ENCODE measurements at regions not wholly inside any gene's neighbourhood (a gene's known extent, or its start where the extent isn't known, plus 50 kb on each side); places are given as distances from the start of the nearest gene placed in this dataset.

DNA sequence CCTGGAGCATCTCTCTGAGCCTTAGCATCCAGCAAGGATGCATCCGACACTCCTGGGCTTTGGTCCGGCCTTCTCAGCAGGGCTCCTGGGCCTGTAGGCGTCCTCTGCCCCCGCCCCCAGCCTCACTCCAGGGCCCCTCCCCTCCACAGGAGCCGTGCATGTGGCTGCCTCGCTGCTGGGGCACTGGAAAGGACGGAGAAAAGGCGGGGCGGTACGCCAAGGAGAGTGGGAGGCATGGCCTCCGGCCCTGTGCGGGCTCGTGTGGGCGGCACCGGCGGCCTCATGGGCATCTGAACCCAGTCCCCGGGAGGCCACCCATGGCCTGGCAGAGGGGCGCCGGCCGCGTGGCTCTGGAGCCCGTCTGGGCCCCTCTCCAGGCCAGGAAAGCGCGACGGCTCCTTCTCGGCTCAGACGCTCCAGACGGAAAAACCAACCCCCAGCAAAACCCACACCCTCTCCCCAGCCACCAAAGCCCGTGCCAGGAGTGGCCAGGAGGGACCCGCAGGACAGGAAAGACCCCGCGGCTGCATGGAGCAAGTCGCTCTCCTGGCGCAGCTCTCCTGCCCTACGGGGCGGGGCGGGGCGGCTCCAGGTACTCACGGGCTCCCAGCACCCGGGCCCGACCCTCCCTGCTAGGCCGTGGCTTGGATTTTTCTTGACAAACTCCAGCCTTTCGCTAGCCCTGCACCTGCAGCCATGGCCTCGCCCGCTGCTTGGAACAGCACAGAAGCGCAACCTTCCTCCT lies 419.9 kb downstream of the QKI start:
- no peak for DNase-seq (ENCODE audit: low read depth, low spot score)
- no peaks in the 10 kb centered on the region for H4K20me1 ChIP-seq (ENCODE audit: insufficient read depth)
- no peaks in the 10 kb centered on the region for H3K4me1 ChIP-seq (ENCODE audit: control insufficient read depth in 1 of 2, insufficient read depth in 2 of 2, low read length in 2 of 2)
- no peak overlapping the region for H3K27ac ChIP-seq (ENCODE audit: low read depth, low read length)
- BruUV-seq (replicated peaks) = no TSS peak
- ChIA-PET RAD21 (ENCODE audit: low non-redundant PET in 1 of 2, low total read pairs in 2 of 2, uncharacterized antibody in 2 of 2, unreplicated experiment in 2 of 2) (no interaction called here), CTCF (no interaction called here), POLR2A (no interaction called here)
- no peaks in the 10 kb centered on the region for H3K9me2 ChIP-seq (ENCODE audit: insufficient read depth)
- H3K4me2 ChIP-seq (ENCODE audit: low read length) = no peak overlapping the region
- H3K79me2 ChIP-seq (ENCODE audit: insufficient read depth, low read length) = no peaks in the 10 kb centered on the region
- TF ChIP-seq, protein P1, sequence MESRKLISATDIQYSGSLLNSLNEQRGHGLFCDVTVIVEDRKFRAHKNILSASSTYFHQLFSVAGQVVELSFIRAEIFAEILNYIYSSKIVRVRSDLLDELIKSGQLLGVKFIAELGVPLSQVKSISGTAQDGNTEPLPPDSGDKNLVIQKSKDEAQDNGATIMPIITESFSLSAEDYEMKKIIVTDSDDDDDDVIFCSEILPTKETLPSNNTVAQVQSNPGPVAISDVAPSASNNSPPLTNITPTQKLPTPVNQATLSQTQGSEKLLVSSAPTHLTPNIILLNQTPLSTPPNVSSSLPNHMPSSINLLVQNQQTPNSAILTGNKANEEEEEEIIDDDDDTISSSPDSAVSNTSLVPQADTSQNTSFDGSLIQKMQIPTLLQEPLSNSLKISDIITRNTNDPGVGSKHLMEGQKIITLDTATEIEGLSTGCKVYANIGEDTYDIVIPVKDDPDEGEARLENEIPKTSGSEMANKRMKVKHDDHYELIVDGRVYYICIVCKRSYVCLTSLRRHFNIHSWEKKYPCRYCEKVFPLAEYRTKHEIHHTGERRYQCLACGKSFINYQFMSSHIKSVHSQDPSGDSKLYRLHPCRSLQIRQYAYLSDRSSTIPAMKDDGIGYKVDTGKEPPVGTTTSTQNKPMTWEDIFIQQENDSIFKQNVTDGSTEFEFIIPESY (IDR thresholded peaks at IDR 0.05; ENCODE audit: extremely low read depth, insufficient replicate concordance, low read length) = no peak
- H3K4me3 ChIP-seq (replicated peaks in 1 of 2; ENCODE audit: low read depth in 1 of 2, low read length in 2 of 2) = no peak overlapping the region
- intact Hi-C loops (cut with micrococcal nuclease) = no loop called here
- H3K9me3 ChIP-seq (ENCODE audit: control insufficient read depth in 1 of 2, insufficient read depth in 1 of 2, low read depth in 1 of 2, low read length in 2 of 2) = no peaks in the 10 kb centered on the region; a peak in 1 of 4 replicates
- no peak overlapping the region for H2AFZ ChIP-seq (ENCODE audit: low read depth, low read length, poor library complexity, severe bottlenecking)
- ATAC-seq = no peak
- H3K9ac ChIP-seq (ENCODE audit: low read length) = no peak overlapping the region
- no peaks in the 10 kb centered on the region for H3K27me3 ChIP-seq (ENCODE audit: insufficient read depth, low read length)
- no peaks in the 10 kb centered on the region for H3K36me3 ChIP-seq (ENCODE audit: control insufficient read depth in 1 of 2, insufficient read depth in 2 of 2, low read length in 2 of 2)

DNA sequence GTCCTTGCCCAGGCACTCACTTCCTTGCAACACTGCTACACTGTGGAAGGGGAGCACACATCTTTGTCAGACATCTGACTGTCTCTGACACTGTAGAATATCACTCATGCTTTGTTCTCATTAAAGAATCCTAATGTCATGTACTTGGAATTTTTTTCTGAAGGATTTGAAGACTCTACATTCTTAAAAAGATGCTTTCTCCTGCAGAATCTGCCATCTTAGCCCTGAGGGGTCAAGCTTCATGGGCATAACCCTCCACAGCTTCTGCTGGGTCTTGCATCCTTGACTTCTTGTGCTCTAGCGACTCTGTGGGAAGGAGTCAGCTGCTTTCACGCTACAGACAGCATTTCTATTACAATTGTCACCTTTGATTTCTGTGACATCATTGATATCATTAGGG lies 417.2 kb downstream of the QKI start:
- ChIA-PET POLR2A (no interaction called here), RAD21 (ENCODE audit: low non-redundant PET in 1 of 2, low total read pairs in 2 of 2, uncharacterized antibody in 2 of 2, unreplicated experiment in 2 of 2) (no interaction called here), CTCF (no interaction called here)
- H3K79me2 ChIP-seq (ENCODE audit: insufficient read depth, low read length) = no peaks in the 10 kb centered on the region
- no peak overlapping the region for H3K4me2 ChIP-seq (ENCODE audit: low read length)
- ATAC-seq = no peak
- no peaks in the 10 kb centered on the region for H3K4me1 ChIP-seq (ENCODE audit: control insufficient read depth in 1 of 2, insufficient read depth in 2 of 2, low read length in 2 of 2)
- H2AFZ ChIP-seq (ENCODE audit: low read depth, low read length, poor library complexity, severe bottlenecking) = no peak overlapping the region
- H3K9me2 ChIP-seq (ENCODE audit: insufficient read depth) = no peaks in the 10 kb centered on the region
- no TSS peak for BruUV-seq (replicated peaks)
- no peaks in the 10 kb centered on the region for H4K20me1 ChIP-seq (ENCODE audit: insufficient read depth)
- no peaks in the 10 kb centered on the region for H3K36me3 ChIP-seq (ENCODE audit: control insufficient read depth in 1 of 2, insufficient read depth in 2 of 2, low read length in 2 of 2)
- no peak overlapping the region for H3K27ac ChIP-seq (ENCODE audit: low read depth, low read length)
- no peaks in the 10 kb centered on the region for H3K27me3 ChIP-seq (ENCODE audit: insufficient read depth, low read length)
- no peak overlapping the region for H3K4me3 ChIP-seq (replicated peaks in 1 of 2; ENCODE audit: low read depth in 1 of 2, low read length in 2 of 2)
- no peaks in the 10 kb centered on the region; a peak in 1 of 4 replicates for H3K9me3 ChIP-seq (ENCODE audit: control insufficient read depth in 1 of 2, insufficient read depth in 1 of 2, low read depth in 1 of 2, low read length in 2 of 2)
- intact Hi-C loops (cut with micrococcal nuclease) = no loop called here
- no peak for DNase-seq (ENCODE audit: low read depth, low spot score)
- H3K9ac ChIP-seq (ENCODE audit: low read length) = no peak overlapping the region
- no peak for TF ChIP-seq TCF7L2 (IDR thresholded peaks at IDR 0.05; ENCODE audit: borderline replicate concordance, extremely low read depth, insufficient read depth, insufficient read length)
- no peak for TF ChIP-seq POLR2AphosphoS5 (IDR thresholded peaks at IDR 0.05; ENCODE audit: low read depth, low read length)
- TF ChIP-seq JUND (IDR thresholded peaks at IDR 0.05) = no peak
- no peak for TF ChIP-seq SIN3A (IDR thresholded peaks at IDR 0.05; ENCODE audit: low read depth)
- no peak for TF ChIP-seq EGR1 (IDR thresholded peaks at IDR 0.05; ENCODE audit: low read depth)
- no peak for TF ChIP-seq EZH2phosphoT487 (IDR thresholded peaks at IDR 0.05; ENCODE audit: borderline replicate concordance)
- TF ChIP-seq, protein P2, sequence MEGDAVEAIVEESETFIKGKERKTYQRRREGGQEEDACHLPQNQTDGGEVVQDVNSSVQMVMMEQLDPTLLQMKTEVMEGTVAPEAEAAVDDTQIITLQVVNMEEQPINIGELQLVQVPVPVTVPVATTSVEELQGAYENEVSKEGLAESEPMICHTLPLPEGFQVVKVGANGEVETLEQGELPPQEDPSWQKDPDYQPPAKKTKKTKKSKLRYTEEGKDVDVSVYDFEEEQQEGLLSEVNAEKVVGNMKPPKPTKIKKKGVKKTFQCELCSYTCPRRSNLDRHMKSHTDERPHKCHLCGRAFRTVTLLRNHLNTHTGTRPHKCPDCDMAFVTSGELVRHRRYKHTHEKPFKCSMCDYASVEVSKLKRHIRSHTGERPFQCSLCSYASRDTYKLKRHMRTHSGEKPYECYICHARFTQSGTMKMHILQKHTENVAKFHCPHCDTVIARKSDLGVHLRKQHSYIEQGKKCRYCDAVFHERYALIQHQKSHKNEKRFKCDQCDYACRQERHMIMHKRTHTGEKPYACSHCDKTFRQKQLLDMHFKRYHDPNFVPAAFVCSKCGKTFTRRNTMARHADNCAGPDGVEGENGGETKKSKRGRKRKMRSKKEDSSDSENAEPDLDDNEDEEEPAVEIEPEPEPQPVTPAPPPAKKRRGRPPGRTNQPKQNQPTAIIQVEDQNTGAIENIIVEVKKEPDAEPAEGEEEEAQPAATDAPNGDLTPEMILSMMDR (IDR thresholded peaks at IDR 0.05 in 2 of 3, conservative IDR thresholded peaks at IDR 0.05 in 1 of 3; ENCODE audit: borderline replicate concordance in 1 of 3, insufficient read depth in 1 of 3, low read depth in 2 of 3, low read length in 2 of 3) = no peak
- TF ChIP-seq, protein P3, sequence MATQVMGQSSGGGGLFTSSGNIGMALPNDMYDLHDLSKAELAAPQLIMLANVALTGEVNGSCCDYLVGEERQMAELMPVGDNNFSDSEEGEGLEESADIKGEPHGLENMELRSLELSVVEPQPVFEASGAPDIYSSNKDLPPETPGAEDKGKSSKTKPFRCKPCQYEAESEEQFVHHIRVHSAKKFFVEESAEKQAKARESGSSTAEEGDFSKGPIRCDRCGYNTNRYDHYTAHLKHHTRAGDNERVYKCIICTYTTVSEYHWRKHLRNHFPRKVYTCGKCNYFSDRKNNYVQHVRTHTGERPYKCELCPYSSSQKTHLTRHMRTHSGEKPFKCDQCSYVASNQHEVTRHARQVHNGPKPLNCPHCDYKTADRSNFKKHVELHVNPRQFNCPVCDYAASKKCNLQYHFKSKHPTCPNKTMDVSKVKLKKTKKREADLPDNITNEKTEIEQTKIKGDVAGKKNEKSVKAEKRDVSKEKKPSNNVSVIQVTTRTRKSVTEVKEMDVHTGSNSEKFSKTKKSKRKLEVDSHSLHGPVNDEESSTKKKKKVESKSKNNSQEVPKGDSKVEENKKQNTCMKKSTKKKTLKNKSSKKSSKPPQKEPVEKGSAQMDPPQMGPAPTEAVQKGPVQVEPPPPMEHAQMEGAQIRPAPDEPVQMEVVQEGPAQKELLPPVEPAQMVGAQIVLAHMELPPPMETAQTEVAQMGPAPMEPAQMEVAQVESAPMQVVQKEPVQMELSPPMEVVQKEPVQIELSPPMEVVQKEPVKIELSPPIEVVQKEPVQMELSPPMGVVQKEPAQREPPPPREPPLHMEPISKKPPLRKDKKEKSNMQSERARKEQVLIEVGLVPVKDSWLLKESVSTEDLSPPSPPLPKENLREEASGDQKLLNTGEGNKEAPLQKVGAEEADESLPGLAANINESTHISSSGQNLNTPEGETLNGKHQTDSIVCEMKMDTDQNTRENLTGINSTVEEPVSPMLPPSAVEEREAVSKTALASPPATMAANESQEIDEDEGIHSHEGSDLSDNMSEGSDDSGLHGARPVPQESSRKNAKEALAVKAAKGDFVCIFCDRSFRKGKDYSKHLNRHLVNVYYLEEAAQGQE (IDR thresholded peaks at IDR 0.05; ENCODE audit: low read depth) = no peak
- no peak for TF ChIP-seq ELF1 (IDR thresholded peaks at IDR 0.05; ENCODE audit: borderline replicate concordance, low read depth)
- TF ChIP-seq, protein P4, sequence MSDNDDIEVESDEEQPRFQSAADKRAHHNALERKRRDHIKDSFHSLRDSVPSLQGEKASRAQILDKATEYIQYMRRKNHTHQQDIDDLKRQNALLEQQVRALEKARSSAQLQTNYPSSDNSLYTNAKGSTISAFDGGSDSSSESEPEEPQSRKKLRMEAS (IDR thresholded peaks at IDR 0.05) = no peak
- TF ChIP-seq SP1 (IDR thresholded peaks at IDR 0.05; ENCODE audit: low read depth) = no peak
